ENCODE measurements at regions not wholly inside any gene's neighbourhood (a gene's known extent, or its start where the extent isn't known, plus 50 kb on each side); places are given as distances from the start of the nearest gene placed in this dataset.

- TF ChIP-seq, protein P1, sequence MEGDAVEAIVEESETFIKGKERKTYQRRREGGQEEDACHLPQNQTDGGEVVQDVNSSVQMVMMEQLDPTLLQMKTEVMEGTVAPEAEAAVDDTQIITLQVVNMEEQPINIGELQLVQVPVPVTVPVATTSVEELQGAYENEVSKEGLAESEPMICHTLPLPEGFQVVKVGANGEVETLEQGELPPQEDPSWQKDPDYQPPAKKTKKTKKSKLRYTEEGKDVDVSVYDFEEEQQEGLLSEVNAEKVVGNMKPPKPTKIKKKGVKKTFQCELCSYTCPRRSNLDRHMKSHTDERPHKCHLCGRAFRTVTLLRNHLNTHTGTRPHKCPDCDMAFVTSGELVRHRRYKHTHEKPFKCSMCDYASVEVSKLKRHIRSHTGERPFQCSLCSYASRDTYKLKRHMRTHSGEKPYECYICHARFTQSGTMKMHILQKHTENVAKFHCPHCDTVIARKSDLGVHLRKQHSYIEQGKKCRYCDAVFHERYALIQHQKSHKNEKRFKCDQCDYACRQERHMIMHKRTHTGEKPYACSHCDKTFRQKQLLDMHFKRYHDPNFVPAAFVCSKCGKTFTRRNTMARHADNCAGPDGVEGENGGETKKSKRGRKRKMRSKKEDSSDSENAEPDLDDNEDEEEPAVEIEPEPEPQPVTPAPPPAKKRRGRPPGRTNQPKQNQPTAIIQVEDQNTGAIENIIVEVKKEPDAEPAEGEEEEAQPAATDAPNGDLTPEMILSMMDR (IDR thresholded peaks at IDR 0.05), result no peak
- TF ChIP-seq POLR2A (IDR thresholded peaks at IDR 0.05), result no peak
These were observed 225.9 kb downstream of the SEC14L1 start for GRCh38 chr17:77366558-77367245.
